NOMO-1 treated with dmso at 0.1 percent for 144 hours (cell line): ENCODE measurements at regions not wholly inside any gene's neighbourhood (a gene's known extent, or its start where the extent isn't known, plus 50 kb on each side); places are given as distances from the start of the nearest gene placed in this dataset.
A peak's percentile ranks its signal among the peaks of the same experiment; 100 is the strongest.

Experiments
- DNase-seq: peaks from one replicate; lab custom pipeline; 2025; ENCODE audit not compliant: unreplicated experiment; lab: John Stamatoyannopoulos, UW

DNA sequence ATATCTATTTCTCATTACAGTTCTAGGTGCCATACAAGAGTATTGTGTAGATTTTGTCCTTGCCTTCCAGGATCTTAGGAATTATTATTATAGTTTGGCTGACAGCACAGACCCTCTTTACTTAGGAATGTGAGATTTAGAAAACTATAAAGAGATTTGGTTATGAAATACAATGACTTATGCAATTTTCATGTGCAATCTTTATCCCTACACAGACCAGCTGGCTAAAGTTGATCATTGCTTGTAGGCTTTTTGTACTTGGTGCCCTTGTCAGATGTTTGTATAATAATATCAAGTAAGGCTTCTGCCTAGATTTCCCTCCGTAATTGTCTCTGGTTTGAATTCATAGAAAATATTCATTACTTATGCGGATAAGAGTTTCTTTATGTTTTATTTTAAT lies 174.5 kb upstream of the GAP43 start:
- DNase-seq: no peak

- no peak for DNase-seq
Observed at GRCh38 chr3:115450036-115450435, 173.3 kb upstream of the GAP43 start.

DNA sequence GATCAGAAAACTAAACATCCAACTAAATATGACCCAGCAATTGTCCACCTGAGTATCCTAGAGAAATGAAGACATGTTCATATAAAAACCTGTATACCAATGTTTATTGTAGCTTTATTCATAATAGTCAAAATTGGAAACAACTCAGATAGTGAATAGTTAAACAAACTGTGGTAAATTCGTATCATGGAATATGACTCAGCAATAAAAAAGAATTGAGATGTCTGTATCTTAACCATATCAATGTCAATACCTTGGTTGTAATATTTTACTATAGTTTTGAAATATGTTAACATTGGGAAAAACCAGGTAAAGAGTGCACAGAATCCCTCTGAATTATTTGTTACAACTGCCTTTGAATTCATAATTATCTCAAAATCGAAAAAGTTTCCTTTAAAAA lies 159.3 kb upstream of the GAP43 start:
- DNase-seq: no peak

DNA sequence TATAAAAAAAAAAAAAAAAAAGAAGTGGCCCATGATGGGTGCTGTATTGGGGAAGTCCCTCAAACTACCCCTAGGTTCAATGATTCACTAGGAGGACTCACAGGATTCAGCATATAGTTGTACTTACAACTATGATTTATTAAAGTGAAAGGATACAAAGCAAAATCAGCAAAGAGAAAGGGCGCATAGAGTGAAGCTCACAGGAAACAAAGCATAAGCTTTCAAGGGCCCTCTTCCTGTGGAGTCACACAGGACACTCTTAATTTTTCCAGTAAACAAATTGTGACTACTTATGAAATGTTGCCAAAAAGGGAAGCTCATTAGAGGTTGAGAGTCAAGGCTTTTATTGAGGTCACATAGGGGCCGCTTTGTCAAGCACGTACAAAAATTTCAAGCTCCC lies 153.7 kb upstream of the GAP43 start:
- peak; percentile 68 for DNase-seq

GRCh38 chr3:115470254-115470653 lies 153.1 kb upstream of the GAP43 start:
- no peak for DNase-seq

GRCh38 chr3:115475178-115476041 lies 147.9 kb upstream of the GAP43 start:
- DNase-seq: no peak

DNA sequence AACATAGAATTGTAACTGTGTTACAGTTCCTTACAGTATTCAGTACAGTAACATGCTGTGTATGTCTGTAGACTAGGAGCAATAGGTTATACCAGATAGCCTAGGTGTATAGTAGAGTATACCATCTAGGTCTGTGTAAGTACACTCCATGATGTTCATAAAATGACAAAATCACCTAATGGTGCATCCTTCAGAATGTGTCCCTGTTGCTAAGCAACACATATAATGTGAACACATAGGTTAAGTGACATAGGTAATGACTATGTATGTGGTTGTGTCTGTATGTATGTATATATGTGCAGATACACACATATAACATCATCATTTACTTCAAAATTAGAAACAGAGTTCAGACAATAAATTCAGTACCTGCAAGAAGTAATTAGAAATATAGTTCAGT lies 146.8 kb upstream of the GAP43 start:
- DNase-seq: no peak

DNA sequence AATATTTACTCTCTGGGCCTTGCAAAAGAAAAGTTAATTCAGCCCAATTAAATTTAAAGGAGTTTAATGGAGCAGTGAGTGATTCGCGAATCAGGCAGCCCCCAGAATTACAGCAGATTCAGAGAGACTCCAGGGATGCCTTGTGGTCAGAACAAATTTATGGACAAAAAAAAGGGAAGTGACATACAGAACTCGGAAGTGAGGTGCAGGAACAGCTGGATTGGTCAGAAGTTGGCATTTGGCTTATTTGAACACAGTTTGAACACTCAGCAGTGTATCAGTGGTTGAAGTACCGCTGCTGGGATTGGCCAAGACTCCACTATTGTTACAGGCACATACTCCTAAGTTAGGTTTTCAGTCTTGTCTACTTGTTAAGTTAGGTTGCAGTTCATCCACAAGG lies 145.0 kb upstream of the GAP43 start:
- DNase-seq: peak; percentile 44

DNA sequence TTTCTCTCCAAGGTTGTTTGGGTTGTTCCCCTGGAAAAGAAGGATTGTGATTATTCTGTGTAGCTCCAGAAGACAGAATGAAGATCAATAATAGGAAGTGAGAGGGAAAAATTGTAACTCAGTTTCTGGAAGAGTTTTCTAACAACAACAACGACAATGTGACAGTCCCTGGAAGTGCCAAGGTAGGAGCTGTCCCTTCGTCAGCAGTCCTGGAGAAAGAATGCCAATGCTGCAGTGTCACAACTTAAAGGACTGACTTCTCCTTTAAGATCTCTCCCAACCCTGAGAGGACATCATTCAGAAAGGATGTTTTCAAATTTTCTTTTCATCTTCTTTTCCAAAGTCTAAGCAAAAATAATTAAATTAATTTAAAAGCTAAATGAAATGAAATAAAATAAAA lies 136.4 kb upstream of the GAP43 start:
- no peak for DNase-seq

- DNase-seq: no peak
Observed at GRCh38 chr3:115487968-115488367, 135.3 kb upstream of the GAP43 start.

DNA sequence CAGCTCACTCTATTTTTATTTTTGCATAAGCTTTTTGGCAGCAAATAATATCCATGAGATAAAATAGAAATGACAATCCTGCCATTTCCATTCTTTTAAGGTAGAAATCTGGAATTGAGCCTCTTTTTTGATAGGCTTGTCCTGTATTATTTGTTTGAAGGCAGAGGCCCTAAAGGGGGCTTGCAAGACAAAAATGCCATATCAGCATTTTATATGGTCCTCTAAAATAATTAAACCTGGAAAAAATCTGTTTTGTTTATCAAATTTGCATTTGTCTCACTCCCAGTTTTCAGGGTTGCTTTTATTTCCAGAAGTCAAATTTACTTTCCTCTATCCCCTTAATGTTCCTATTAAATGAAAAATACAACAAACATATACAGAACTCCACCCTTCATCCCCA lies 134.9 kb upstream of the GAP43 start:
- DNase-seq: no peak

GRCh38 chr3:115494826-115495225 lies 128.5 kb upstream of the GAP43 start:
- no peak for DNase-seq

DNA sequence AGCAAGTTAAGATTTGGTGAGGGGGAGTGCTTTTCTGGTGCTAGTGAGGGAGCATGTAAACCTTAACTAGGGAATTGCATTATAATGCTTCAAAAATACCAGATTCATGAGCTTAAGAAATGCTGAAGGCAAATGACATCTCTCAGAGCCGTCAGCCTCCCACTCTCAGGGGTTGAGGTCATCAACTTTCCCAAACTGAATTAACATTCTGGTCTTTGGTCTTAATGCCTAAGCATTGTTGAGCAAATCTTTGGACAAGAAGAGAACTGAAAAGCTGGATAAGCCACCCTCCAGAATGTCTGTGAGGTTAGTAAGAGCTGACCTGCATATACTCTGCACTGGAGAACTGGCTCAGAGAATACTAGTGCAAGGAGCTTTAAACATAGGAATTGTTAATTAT lies 124.9 kb upstream of the GAP43 start:
- DNase-seq: no peak

GRCh38 chr3:115498898-115499297 lies 124.4 kb upstream of the GAP43 start:
- DNase-seq: no peak

- no peak for DNase-seq
Observed at GRCh38 chr3:115499666-115500065, 123.6 kb upstream of the GAP43 start.

DNA sequence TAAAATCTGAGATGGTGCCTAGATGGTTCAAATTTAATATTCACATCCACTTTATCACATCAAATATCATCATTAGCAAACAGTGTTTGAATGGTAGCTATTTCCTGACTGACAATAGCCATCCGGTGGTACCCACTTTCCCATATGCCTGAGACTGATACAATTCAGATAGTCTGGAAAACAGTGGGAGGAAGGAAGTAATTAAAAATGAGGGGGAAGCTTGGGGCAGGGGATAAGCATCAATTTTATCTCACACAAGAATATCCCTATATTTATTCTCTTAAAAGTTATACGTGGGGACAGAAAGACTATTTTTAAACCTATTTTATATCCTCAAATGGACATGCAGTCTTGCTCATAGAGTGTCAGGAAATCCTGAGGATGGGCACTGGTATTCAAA lies 122.5 kb upstream of the GAP43 start:
- no peak for DNase-seq

DNA sequence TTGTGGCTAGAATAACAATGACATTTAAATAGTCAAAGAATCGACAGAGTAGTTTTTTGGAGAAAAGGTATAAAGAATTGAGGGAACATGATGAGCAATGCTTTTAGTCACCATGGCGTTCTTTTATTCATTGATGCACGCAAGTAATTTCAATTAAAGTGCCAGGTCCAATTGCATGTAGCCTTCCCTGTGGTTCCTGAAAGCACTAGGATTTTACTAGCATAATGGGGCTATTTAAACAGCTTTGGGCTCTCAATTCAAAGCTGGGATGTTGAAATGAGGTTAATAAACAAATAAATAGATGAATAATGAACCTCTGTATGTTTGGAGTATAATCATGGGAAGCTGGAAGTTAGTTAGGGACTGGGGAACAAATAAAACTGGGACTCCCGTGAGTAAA lies 121.2 kb upstream of the GAP43 start:
- no peak for DNase-seq

- DNase-seq: no peak
Observed at GRCh38 chr3:115503394-115503793, 119.9 kb upstream of the GAP43 start.

DNA sequence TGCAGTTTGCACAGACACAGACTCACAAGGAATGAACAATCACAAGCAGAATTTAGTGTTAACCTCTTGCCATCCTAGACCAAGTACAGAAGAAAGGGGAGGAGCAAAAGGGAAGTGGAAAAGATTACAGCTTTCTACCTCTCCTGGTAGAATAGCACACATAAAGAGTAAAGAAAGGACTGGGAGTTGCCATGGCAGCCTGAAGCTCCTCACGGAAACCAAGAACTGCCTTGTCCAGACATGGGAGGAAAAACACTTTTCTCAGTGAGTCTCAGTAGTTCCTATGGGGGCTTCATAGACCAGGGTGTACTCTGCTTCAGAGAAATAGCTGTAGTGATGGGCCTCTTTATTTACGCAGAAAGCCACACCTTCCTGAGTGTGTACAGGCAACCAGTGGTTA lies 114.7 kb upstream of the GAP43 start:
- no peak for DNase-seq

DNA sequence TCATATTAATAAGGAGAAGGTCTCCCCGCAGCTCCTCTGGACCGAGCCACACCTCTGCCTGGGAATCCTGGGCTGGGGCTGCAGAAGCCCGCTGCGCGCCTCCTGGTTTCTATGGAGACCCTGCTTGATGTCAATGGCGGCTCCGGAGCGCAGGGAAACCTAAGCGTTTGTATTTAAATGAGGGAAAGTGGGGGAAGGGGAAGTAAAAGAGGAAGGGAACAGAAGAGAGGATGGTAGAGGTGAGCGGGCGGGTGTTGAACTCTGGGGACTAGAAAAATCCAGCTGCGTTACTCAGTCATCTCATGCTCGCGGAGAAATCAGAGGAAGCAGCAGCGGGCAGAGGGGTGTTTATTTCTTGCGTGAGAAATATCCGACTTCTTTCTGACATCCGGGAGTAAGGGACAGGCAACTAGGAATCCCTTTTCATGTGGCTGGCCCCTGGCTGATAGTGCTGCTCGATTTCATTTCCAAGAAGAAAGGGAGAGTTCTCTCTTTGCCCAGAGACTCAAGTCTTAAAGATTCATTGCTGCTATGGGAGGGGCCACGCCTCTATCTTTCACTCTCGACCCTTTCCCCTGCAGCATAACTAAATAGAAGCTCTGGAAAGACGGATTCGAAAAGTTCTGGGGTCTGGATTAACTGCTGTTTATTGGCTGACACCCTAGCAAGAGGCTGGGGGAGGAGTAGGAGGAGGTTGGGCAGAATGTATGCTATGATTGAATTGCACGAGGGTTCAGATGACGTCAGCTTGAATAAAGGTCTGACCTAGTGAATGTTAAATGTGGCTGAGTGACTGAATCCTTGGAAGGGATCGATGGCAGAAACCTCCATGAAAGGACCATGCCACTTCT lies 110.5 kb upstream of the GAP43 start:
- peak; percentile 35 for DNase-seq

DNA sequence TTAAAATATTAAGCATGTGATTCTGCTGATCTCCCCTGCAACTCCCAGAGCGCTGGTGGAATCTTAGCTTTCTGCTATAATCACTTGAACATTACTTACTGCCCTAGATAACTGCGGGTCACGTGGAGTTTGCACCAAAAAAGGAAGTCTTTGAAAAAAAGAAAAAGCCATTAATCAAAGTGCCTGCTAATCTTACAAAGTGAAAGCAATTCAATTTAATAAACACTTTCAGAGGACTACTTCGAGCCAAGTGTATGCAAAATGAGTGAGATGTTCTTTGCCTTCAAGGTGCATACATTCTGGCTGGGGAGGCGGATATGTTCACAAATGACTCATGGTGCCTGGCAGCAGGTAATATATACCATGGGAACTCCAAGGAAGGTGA lies 109.9 kb upstream of the GAP43 start:
- DNase-seq: peak; percentile 56

DNA sequence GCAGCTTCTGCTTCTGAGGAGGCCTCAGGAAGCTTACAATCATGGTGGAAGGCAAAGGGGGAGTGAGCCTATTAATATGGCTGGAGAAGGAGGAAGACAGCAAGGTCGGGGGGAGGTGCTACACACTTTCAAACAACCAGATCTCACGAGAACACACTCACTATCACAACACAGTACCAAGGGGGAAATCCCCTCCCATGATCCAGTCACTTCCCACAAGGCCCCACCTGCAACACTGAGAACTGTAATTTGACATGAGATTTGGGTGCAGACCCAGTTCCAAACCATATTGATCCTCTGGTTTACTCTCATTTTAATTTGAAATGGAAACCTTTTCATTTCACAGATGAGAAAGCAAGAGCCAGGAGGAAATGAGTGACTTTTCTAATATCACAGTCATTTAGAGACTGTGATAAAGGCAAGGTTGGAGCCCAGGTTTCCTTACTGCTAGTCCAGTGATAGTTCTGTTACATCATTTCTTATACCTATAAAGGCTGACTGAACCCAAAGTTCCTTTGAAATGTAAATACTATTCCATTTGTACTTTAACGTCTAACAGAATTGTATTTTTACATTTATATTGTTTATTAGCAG lies 105.8 kb upstream of the GAP43 start:
- no peak for DNase-seq
